Activated CD4-positive, alpha-beta T cell treated with anti-CD3 and anti-CD28 coated beads for 36 hours (primary cell): ENCODE measurements at regions not wholly inside any gene's neighbourhood (a gene's known extent, or its start where the extent isn't known, plus 50 kb on each side); places are given as distances from the start of the nearest gene placed in this dataset.

Source experiments
- ATAC-seq: fragments of 200-7000 bp; cut with Tn5 transposase; one replicate; pipeline ENCODE4 v1.10.0; 2021; ENCODE audit warnings: mild to moderate bottlenecking, moderate library complexity
- CTCF ChIA-PET: fragments of 350-600 bp; sonication (Branson Sonifier 250); formaldehyde crosslinking; loops from one replicate; lab custom pipeline; 2021; ENCODE audit warnings: antibody characterized with exemption; lab: Charles Lee
- POLR2A ChIA-PET: fragments of 350-600 bp; sonication (Branson Sonifier 250); formaldehyde crosslinking; loops from one replicate; lab custom pipeline; 2021; ENCODE audit warnings: antibody characterized with exemption, inconsistent platforms; lab: Charles Lee
- DNase-seq: peaks from one replicate; pipeline ENCODE4 v3.0.0-alpha.2; 2020
- H3K27ac Mint-ChIP-seq: one replicate; pipeline ENCODE4 v1.8.0; 2021; ENCODE audit warnings: mixed read lengths
- H3K27me3 Mint-ChIP-seq: one replicate; pipeline ENCODE4 v1.8.0; 2021; ENCODE audit warnings: mixed read lengths
- H3K36me3 Mint-ChIP-seq: one replicate; pipeline ENCODE4 v1.8.0; 2021; ENCODE audit warnings: low read depth, mixed read lengths
- H3K4me1 Mint-ChIP-seq: one replicate; pipeline ENCODE4 v1.8.0; 2021; ENCODE audit warnings: mixed read lengths
- H3K4me3 Mint-ChIP-seq: one replicate; pipeline ENCODE4 v1.8.0; 2021; ENCODE audit warnings: mild to moderate bottlenecking, moderate library complexity, mixed read lengths
- H3K9me3 Mint-ChIP-seq: one replicate; pipeline ENCODE4 v1.8.0; 2021; ENCODE audit warnings: low read depth, mixed read lengths
- intact Hi-C, 2 experiments: fragments of 100-400 bp; cut with DNase I in 1 of 2; cut with micrococcal nuclease in 1 of 2; formaldehyde crosslinking; loops; one replicate each; pipeline versions ENCODE4 v1.14.2 to v1.15.1; 2022 to 2024; cut with DNase I, micrococcal nuclease

- ChIA-PET CTCF (no interaction called here), POLR2A (no interaction called here)
- no peaks in the 10 kb centered on the region for H3K4me1 Mint-ChIP-seq
These were observed 159.2 kb downstream of the DDX1 start for GRCh38 chr2:15750822-15751329.

GRCh38 chr2:15751477-15751876, 159.8 kb downstream of the DDX1 start:
- H3K27ac Mint-ChIP-seq, result no peak overlapping the region
- POLR2A ChIA-PET, result no interaction called here

More at GRCh38 chr2:15750822-15751329, 159.2 kb downstream of the DDX1 start:
- H3K4me3 Mint-ChIP-seq, result no peak overlapping the region
- no peak overlapping the region for H3K27ac Mint-ChIP-seq
- no peaks in the 10 kb centered on the region for H3K36me3 Mint-ChIP-seq
- peaks cover 5% of the 10 kb centered on the region for H3K27me3 Mint-ChIP-seq
- H3K9me3 Mint-ChIP-seq, result no peaks in the 10 kb centered on the region
- intact Hi-C loops, result no loop called here
- ATAC-seq (no peak), DNase-seq (no peak)

GRCh38 chr2:15752552-15753232, 161.0 kb downstream of the DDX1 start:
- Mint-ChIP-seq H3K4me1 (no peaks in the 10 kb centered on the region), H3K9me3 (no peaks in the 10 kb centered on the region), H3K4me3 (no peak overlapping the region), H3K36me3 (no peaks in the 10 kb centered on the region), H3K27me3 (peaks cover 7% of the 10 kb centered on the region), H3K27ac (no peak overlapping the region)
- ATAC-seq (no peak), DNase-seq (no peak)
- CTCF ChIA-PET, result no interaction called here
- POLR2A ChIA-PET, result no interaction called here
- intact Hi-C loops, result no loop called here

More at GRCh38 chr2:15751477-15751876, 159.8 kb downstream of the DDX1 start:
- no peak overlapping the region for H3K4me3 Mint-ChIP-seq
- intact Hi-C loops, result no loop called here
- CTCF ChIA-PET, result no interaction called here
- H3K27me3 Mint-ChIP-seq, result peaks cover 5% of the 10 kb centered on the region
- DNase-seq (no peak), ATAC-seq (no peak)
- no peaks in the 10 kb centered on the region for H3K9me3 Mint-ChIP-seq
- H3K36me3 Mint-ChIP-seq, result no peaks in the 10 kb centered on the region
- no peaks in the 10 kb centered on the region for H3K4me1 Mint-ChIP-seq

GRCh38 chr2:15753233-15753798, 161.6 kb downstream of the DDX1 start:
- Mint-ChIP-seq H3K27me3 (peaks cover 7% of the 10 kb centered on the region), H3K36me3 (no peaks in the 10 kb centered on the region), H3K9me3 (no peaks in the 10 kb centered on the region), H3K4me3 (no peak overlapping the region), H3K4me1 (no peaks in the 10 kb centered on the region), H3K27ac (no peak overlapping the region)
- ChIA-PET POLR2A (no interaction called here), CTCF (no interaction called here)
- intact Hi-C loops, result no loop called here
- DNase-seq (no peak), ATAC-seq (no peak)

- no peaks in the 10 kb centered on the region for H3K4me1 Mint-ChIP-seq
- POLR2A ChIA-PET, result no interaction called here
These were observed 162.4 kb downstream of the DDX1 start for GRCh38 chr2:15753811-15754702.

GRCh38 chr2:15754703-15755099, 163.0 kb downstream of the DDX1 start:
- Mint-ChIP-seq H3K27me3 (peaks cover 7% of the 10 kb centered on the region), H3K9me3 (no peaks in the 10 kb centered on the region), H3K4me1 (no peaks in the 10 kb centered on the region), H3K36me3 (no peaks in the 10 kb centered on the region), H3K4me3 (no peak overlapping the region), H3K27ac (no peak overlapping the region)
- intact Hi-C loops, result no loop called here
- CTCF ChIA-PET, result no interaction called here
- POLR2A ChIA-PET, result no interaction called here
- ATAC-seq (no peak), DNase-seq (no peak)

More at GRCh38 chr2:15753811-15754702, 162.4 kb downstream of the DDX1 start:
- DNase-seq, result no peak
- H3K27me3 Mint-ChIP-seq, result peaks cover 7% of the 10 kb centered on the region
- H3K36me3 Mint-ChIP-seq, result no peaks in the 10 kb centered on the region
- ATAC-seq, result no peak
- intact Hi-C loops, result no loop called here
- no peak overlapping the region for H3K27ac Mint-ChIP-seq
- CTCF ChIA-PET, result no interaction called here
- no peak overlapping the region for H3K4me3 Mint-ChIP-seq
- H3K9me3 Mint-ChIP-seq, result no peaks in the 10 kb centered on the region

- no peak for ATAC-seq
- no peak overlapping the region for H3K4me3 Mint-ChIP-seq
- H3K27ac Mint-ChIP-seq, result no peak overlapping the region
- peaks cover 7% of the 10 kb centered on the region for H3K27me3 Mint-ChIP-seq
- CTCF ChIA-PET, result no interaction called here
- H3K4me1 Mint-ChIP-seq, result no peaks in the 10 kb centered on the region
- POLR2A ChIA-PET, result no interaction called here
- H3K36me3 Mint-ChIP-seq, result no peaks in the 10 kb centered on the region
- no peaks in the 10 kb centered on the region for H3K9me3 Mint-ChIP-seq
- DNase-seq, result no peak
- intact Hi-C loops, result no loop called here
These were observed 163.9 kb downstream of the DDX1 start for GRCh38 chr2:15755528-15755927.

GRCh38 chr2:15756011-15756550, 164.4 kb downstream of the DDX1 start:
- no peaks in the 10 kb centered on the region for H3K4me1 Mint-ChIP-seq
- no peaks in the 10 kb centered on the region for H3K9me3 Mint-ChIP-seq
- intact Hi-C loops, result no loop called here
- no peak overlapping the region for H3K4me3 Mint-ChIP-seq
- ChIA-PET POLR2A (no interaction called here), CTCF (interaction anchor here (0.6 kb wide), 1 partner anchor 56 kb away, joined by 3 read pairs; no protein-coding TSS in a partner anchor)
- no peaks in the 10 kb centered on the region for H3K36me3 Mint-ChIP-seq
- H3K27me3 Mint-ChIP-seq, result peaks cover 7% of the 10 kb centered on the region
- no peak overlapping the region for H3K27ac Mint-ChIP-seq
- ATAC-seq (no peak), DNase-seq (no peak)

- Mint-ChIP-seq H3K27ac (no peak overlapping the region), H3K4me3 (no peak overlapping the region)
These were observed 165.5 kb downstream of the DDX1 start for GRCh38 chr2:15756882-15757819.

GRCh38 chr2:15757820-15758586, 166.3 kb downstream of the DDX1 start:
- H3K4me3 Mint-ChIP-seq, result no peak overlapping the region
- DNase-seq (no peak), ATAC-seq (no peak)
- no peaks in the 10 kb centered on the region for H3K9me3 Mint-ChIP-seq
- no peaks in the 10 kb centered on the region for H3K36me3 Mint-ChIP-seq
- POLR2A ChIA-PET, result no interaction called here
- H3K27ac Mint-ChIP-seq, result no peak overlapping the region
- intact Hi-C loops, result no loop called here
- peaks cover 5% of the 10 kb centered on the region for H3K27me3 Mint-ChIP-seq
- no peaks in the 10 kb centered on the region for H3K4me1 Mint-ChIP-seq
- CTCF ChIA-PET, result no interaction called here

More at GRCh38 chr2:15756882-15757819, 165.5 kb downstream of the DDX1 start:
- no peaks in the 10 kb centered on the region for H3K36me3 Mint-ChIP-seq
- no peaks in the 10 kb centered on the region for H3K9me3 Mint-ChIP-seq
- peaks cover 5% of the 10 kb centered on the region for H3K27me3 Mint-ChIP-seq
- intact Hi-C loops, result no loop called here
- no peaks in the 10 kb centered on the region for H3K4me1 Mint-ChIP-seq
- ChIA-PET CTCF (no interaction called here), POLR2A (no interaction called here)
- DNase-seq (no peak), ATAC-seq (no peak)
